Stimulated activated CD8-positive, alpha-beta memory T cell treated with anti-CD3 and anti-CD28 coated beads, Interleukin-4, amount 100 ng/mL, for 4 hours (primary cell): ENCODE measurements at regions not wholly inside any gene's neighbourhood (a gene's known extent, or its start where the extent isn't known, plus 50 kb on each side); places are given as distances from the start of the nearest gene placed in this dataset.

Experiments
- DNase-seq, 2 donors: peaks; one replicate each; pipeline ENCODE4 v3.0.0-alpha.2; 2020; ENCODE audit warnings: low read depth in 2 of 2, low spot score in 1 of 2

GRCh38 chr18:77899972-77900754, 650.5 kb downstream of the GALR1 start:
- DNase-seq: peak in 1 of 2 donors; percentile 6

GRCh38 chr18:77905011-77905410, 655.4 kb downstream of the GALR1 start:
- no peak for DNase-seq

- no peak for DNase-seq
These were observed 655.9 kb downstream of the GALR1 start for GRCh38 chr18:77905449-77906055.

- no peak for DNase-seq
These were observed 656.6 kb downstream of the GALR1 start for GRCh38 chr18:77906103-77906892.

GRCh38 chr18:77910347-77910746, 660.7 kb downstream of the GALR1 start:
- DNase-seq: no peak

GRCh38 chr18:77911971-77912605, 662.4 kb downstream of the GALR1 start:
- DNase-seq: no peak

- DNase-seq: no peak
These were observed 669.1 kb downstream of the GALR1 start for GRCh38 chr18:77918730-77919129.

GRCh38 chr18:77919923-77920322, 670.3 kb downstream of the GALR1 start:
- no peak for DNase-seq

- DNase-seq: no peak
These were observed 685.7 kb downstream of the GALR1 start for GRCh38 chr18:77935342-77935741.

GRCh38 chr18:77940566-77940965, 690.9 kb downstream of the GALR1 start:
- no peak for DNase-seq

- DNase-seq: no peak
These were observed 694.9 kb downstream of the GALR1 start for GRCh38 chr18:77944533-77944932.

- DNase-seq: no peak
These were observed 698.9 kb downstream of the GALR1 start for GRCh38 chr18:77948567-77948966.

GRCh38 chr18:77949355-77949973, 699.8 kb downstream of the GALR1 start:
- DNase-seq: no peak

GRCh38 chr18:77959248-77959647, 709.6 kb downstream of the GALR1 start:
- no peak for DNase-seq

GRCh38 chr18:77960791-77961410, 711.3 kb downstream of the GALR1 start:
- DNase-seq: no peak

- DNase-seq: no peak
These were observed 717.4 kb downstream of the GALR1 start for GRCh38 chr18:77967071-77967470.

- DNase-seq: no peak
These were observed 718.1 kb downstream of the GALR1 start for GRCh38 chr18:77967791-77968190.

GRCh38 chr18:77969972-77970371, 720.3 kb downstream of the GALR1 start:
- no peak for DNase-seq

- no peak for DNase-seq
These were observed 721.2 kb downstream of the GALR1 start for GRCh38 chr18:77970814-77971213.

GRCh38 chr18:77973745-77974144, 724.1 kb downstream of the GALR1 start:
- no peak for DNase-seq

- DNase-seq: no peak
These were observed 724.7 kb downstream of the GALR1 start for GRCh38 chr18:77974329-77974728.
